Activated CD4-positive, alpha-beta T cell treated with anti-CD3 and anti-CD28 coated beads, Interleukin-2, amount 50 U/mL, for 16 hours (primary cell): ENCODE measurements at regions not wholly inside any gene's neighbourhood (a gene's known extent, or its start where the extent isn't known, plus 50 kb on each side); places are given as distances from the start of the nearest gene placed in this dataset.
"Not testable (repeated sequence)": the region's sequence is repeated elsewhere in the genome, so short reads cannot be mapped to it uniquely, and the experiment has no call there.

Experiments
- DNase-seq: peaks from one replicate; pipeline ENCODE4 v3.0.0-alpha.2; 2020

DNA sequence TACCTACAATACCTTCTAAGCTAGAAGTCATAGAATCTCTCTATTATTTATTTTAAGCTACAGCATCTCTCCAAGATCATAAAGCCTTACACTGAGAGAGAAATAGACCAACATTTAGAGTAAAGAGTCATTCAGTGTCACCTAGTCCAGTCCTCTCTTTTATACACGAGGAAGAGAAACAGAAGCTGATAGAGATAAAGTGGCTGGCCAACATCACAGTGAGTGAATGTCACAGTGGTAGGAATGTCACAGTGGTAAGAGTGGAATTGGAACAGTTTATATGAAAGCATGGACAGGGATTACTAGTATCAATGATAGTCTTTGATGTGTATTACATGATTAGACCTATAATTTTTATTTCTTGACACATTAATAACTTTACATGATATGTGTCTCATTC lies 307.8 kb upstream of the NBPF12 start:
- not testable (repeated sequence) for DNase-seq

DNA sequence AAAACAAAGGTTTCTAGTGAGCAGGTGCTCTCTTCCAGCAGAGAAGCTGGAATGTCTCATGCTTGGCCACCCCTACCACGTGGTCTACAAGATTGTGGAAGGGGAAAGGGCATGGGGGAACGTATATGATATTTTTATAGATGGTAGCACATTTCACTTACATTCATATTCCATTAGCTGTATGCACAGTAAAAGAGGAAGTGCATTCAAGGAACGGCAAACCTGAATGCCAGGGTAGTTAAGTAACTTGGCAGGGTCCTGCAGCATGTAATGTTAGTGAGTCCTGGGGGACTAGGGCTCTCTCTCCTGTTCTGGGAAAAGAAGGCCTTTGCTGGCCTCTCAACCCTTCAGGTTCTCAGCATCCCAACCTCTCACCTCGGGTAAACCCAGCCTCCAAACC lies 319.5 kb upstream of the NBPF12 start:
- not testable (repeated sequence) for DNase-seq

- DNase-seq: not testable (repeated sequence)
Observed at GRCh38 chr1:146604681-146605080, 333.4 kb upstream of the NBPF12 start.

DNA sequence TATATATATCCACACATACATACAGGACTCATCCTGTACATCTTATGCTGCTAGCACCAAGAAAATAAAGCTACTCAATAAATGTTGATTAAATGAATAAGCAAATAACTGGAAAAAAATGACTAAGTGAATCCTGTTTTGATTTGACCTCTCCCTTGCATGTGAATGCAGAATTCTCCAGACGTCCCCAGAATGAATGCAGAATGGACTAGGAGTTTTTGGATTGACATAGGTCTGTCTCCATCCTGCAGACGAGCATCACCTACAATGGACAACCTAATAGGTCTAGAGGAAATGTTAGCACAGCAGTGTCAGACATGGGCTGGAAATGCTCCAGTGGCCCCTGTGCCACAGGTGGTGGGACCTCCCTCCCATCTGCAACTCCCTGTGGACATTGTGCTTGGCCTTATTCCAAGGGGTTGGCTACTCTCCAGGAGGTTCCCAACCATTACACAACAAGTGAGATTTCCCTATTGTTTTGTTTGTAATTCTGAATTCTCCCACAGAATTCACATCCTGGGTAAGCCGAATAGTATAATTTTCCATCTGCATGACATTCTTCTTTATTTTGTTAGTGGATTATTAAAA lies 337.3 kb upstream of the NBPF12 start:
- DNase-seq: not testable (repeated sequence)

DNA sequence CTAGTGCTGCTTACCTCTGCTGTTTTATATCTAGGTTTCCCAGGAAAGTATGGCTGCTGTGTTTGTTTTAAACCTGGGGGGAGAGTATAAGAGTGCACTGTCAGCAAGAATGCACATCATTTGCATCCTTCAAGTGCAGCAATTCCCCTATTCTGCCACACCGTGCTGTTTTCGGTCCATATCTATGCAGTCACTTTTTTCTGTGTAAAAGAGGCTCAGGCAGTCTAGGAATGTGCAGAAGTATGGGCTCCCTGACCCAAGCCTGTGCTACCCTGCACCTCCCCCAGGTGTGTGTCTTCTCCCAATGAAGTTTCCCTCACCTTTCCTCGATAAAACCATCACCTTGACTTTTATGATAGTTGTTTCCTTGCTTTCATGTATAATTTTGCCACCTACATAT lies 338.2 kb upstream of the NBPF12 start:
- not testable (repeated sequence) for DNase-seq

DNA sequence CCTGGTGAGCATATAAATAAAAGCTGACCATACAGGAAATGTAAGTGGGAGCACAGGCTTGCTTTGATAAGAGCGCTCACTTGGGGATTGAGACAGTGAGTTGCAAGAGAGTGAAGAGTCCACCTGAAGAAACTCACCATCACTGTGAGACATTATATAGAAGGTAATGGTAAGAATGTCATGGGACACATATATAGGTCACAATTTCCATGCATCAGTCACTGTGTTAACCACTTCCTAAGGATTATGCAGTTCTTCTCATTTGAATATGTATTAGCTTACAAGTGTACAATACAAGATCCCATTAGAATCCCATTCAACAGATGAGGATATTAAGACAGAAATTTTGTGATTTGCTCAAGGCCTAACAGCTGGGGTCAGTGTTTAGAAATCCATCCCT lies 352.4 kb upstream of the NOTCH2NLA start:
- not testable (repeated sequence) for DNase-seq

- not testable (repeated sequence) for DNase-seq
Observed at GRCh38 chr1:146567541-146567940, 338.7 kb upstream of the NOTCH2NLA start.

DNA sequence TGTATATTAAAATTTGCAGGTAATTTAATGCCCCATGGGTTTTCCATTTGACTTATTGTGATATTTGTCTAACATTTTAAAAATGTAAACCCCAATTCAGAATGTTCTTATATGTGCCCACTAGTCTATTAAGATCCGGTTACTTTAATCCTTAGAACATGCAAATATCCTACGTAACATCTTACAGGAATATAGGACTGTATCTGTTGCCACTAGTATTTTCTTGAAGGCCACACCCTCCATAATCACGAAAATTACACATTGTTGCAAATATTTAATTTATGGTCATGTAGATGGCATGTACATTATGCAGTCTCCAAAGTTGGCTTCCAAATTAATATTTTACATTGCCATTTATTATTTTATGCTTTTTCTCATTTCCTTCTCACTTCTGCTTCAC lies 329.2 kb upstream of the NOTCH2NLA start:
- not testable (repeated sequence) for DNase-seq

GRCh38 chr1:146556405-146556804 lies 327.6 kb upstream of the NOTCH2NLA start:
- not testable (repeated sequence) for DNase-seq

DNA sequence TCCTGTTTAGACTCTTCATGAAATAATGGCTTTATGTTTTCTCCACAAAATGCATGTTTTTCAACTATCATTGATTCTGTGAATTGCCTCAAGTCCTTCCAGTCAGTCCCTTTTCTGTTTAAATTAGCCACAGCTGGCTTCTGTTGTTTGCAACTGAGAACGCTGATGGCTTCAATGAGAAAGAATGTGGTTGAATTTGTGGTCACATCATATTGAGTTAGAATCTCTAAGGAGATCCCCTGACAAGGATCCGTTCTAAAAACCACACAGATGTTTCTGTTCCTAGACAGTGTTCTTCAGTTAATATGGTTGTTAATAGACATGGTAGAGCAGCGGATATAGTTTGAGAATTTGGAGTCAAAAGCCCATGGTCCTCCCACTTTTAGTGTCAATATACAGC lies 323.6 kb upstream of the NOTCH2NLA start:
- not testable (repeated sequence) for DNase-seq

DNA sequence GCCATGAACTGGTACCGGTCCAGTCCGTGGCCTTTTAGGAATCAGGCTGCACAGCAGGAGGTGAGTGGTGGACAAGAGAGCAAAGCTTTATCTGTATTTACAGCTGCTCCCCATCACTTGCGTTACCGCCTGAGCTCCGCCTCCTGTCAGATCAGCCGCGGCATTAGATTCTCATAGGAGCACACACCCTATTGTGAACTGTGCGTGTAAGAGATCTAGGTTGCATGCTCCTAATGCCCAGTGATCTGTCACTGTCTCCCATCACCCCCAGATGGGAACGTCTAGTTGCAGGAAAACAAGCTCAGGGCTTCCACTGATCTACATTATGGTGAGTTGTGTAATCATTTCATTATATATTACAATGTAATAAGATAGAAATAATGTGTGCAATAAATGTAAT lies 319.9 kb upstream of the NOTCH2NLA start:
- DNase-seq: not testable (repeated sequence)

GRCh38 chr1:146546189-146546588 lies 317.4 kb upstream of the NOTCH2NLA start:
- not testable (repeated sequence) for DNase-seq

DNA sequence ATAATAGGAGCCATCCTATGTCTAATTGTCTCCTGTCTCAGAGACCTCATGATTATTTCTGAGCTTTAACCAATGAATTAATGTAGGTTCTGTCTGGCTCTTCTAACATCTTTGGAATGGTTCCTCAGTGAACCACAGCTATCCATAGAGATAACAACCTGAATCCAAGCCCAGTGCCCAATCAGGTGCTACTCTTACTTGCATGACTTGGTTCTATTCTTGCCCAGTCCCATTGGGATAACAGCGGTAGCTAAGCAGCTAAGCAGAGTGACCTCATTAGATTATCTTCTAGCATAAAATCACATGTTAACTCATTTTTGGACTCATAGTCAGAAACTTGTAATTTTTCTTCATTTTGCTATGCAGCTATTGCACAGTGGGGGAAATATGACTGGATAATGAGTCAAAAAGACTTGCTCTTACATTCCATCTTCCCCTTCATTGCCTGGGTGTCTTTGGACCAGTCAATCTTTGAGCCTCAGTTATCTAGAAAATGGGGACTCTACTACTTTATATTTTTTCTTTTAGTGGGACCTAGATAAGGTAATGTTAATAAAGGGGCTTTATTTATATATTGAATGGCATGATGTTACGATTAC lies 309.1 kb upstream of the NOTCH2NLA start:
- DNase-seq: not testable (repeated sequence)

- not testable (repeated sequence) for DNase-seq
Observed at GRCh38 chr1:146536028-146536427, 307.2 kb upstream of the NOTCH2NLA start.

GRCh38 chr1:146535575-146535974 lies 306.8 kb upstream of the NOTCH2NLA start:
- DNase-seq: not testable (repeated sequence)

DNA sequence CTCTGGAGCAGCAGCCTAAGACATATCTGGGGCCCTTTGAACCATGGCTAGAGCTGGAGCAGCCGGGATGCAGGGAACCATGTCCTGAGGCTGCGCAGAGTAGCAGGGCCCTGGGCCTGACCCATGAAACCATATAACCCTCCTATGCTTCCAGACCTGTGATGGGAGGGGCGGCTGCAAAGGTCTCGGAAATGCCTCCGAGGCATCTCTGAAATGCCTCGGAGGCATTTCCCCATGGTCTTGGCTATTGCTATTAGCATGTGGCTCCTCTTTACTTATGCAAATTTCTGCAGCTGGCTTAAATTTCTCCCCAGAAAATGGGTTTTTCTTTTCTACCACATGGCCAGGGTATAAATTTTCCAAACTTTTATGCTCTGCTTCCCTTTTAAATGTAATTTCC lies 302.1 kb upstream of the NOTCH2NLA start:
- DNase-seq: not testable (repeated sequence)

- not testable (repeated sequence) for DNase-seq
Observed at GRCh38 chr1:146522812-146523211, 294.0 kb upstream of the NOTCH2NLA start.

DNA sequence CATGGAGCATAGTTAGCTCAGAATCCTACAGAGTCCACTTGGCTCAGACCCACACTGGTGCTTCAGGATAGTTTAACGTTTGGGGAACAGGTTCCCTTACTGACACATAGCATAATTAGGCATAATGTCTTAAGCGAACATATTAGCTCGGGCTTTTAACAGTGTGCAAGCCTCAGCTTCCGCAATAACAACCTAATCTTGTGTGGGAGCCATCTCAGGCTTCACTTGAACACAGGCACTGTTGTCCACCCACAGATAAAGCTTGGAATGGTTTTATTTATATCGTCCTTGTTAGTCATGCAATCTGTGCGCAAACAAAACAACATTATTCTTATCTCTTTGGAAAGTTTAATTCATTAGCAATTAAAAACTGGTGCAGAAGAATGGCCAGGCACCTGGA lies 293.5 kb upstream of the NOTCH2NLA start:
- not testable (repeated sequence) for DNase-seq

- DNase-seq: not testable (repeated sequence)
Observed at GRCh38 chr1:146521804-146522203, 293.0 kb upstream of the NOTCH2NLA start.

GRCh38 chr1:146513754-146514153 lies 284.9 kb upstream of the NOTCH2NLA start:
- not testable (repeated sequence) for DNase-seq

DNA sequence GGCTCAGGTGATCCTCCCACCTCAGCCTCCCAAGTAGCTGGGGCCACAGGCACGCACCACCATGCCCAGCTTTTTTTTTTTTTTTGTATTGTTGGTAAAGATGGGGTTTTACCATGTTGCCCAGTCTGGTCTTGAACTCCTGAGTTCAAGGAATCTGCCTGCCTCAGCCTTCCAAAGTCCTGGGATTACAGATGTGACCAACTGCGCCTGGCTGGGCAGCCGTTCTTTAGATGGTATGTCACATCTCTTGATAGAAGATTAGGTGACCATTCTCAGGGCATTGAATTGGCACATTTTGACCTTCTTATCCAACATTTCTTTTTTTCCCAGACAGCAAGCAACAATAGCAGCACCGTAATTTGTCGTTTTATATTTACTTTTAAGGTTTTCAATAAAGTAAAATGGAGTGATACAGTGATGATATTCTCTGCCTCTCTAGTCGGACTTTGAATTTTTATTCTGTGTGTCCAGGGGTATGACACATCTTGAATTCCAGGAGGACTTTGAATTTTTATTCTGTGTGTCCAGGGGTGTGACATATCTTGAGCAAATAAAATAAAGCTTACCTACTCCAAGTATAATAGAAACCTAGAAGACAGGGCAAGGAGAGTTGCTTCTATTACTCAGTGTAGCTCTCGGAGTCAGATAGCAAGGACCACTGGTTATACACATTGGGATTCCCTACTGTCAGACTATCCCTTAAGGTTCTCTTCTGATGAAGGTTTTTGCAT lies 282.4 kb upstream of the NOTCH2NLA start:
- DNase-seq: not testable (repeated sequence)

DNA sequence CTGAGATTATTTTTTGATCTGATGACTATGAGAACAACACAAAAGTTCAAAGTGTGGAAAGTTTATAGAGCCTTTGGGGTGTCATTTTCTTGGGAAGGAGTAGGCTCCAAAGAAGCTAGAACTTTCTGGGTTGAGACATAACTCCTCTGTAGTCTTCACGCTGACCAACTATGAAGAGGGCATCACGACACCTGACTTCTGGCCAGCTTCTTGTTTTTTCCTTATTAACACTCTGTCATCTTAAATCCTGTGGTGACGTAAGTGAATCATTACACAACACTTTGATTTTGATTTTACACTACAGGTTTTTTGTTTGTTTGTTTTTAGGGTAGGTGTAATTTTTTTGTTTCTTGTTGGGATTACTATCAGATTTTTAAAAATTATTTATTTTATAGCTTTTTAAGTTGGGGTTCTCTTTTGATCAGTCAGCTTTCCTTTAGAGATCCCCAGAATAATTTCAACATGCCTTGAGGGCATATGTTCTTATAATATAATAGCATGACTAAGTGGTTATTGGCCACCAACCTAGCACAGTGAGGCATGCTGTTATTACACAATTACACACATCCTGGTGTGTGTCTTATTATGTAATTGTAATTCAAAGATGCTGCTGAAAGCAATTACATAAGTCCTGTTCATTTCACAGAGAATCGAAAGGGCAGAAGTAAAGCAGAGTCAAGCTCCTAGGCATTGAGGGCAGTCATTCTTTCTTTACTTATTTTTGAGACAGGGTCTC lies 281.6 kb upstream of the NOTCH2NLA start:
- DNase-seq: not testable (repeated sequence)

GRCh38 chr1:146504121-146504520 lies 275.3 kb upstream of the NOTCH2NLA start:
- not testable (repeated sequence) for DNase-seq
